Hematopoietic multipotent progenitor cell treated with erythropoietin and hydrocortisone succinate and interleukin-3 and kit ligand, for 8 days (in vitro differentiated cells): ENCODE measurements at regions not wholly inside any gene's neighbourhood (a gene's known extent, or its start where the extent isn't known, plus 50 kb on each side); places are given as distances from the start of the nearest gene placed in this dataset.
"Not testable (repeated sequence)": the region's sequence is repeated elsewhere in the genome, so short reads cannot be mapped to it uniquely, and the experiment has no call there.

ENCODE experiments used
- DNase-seq: peaks from one replicate; pipeline ENCODE4 v3.0.0-alpha.2; 2015

DNA sequence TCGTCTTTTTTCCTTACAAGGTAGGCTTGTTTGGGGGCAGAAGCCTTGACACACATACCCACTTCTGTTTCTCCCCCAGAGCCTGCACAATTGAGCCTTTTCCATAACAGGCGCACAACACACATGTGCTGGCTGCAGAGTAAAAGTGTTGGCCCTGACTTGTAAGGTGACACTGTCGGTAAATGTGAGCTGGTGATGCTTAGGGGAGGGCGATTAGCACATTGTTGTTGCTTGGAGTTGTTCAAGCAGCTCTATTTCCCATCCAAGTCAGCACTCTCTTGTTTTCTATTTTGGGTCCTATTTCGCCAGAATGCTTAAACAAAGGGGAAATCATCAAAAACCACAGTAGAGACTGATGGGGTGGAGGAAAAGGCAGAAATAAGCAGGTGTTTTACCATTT lies 51.9 kb upstream of the PTPRJ start:
- no peak for DNase-seq

DNA sequence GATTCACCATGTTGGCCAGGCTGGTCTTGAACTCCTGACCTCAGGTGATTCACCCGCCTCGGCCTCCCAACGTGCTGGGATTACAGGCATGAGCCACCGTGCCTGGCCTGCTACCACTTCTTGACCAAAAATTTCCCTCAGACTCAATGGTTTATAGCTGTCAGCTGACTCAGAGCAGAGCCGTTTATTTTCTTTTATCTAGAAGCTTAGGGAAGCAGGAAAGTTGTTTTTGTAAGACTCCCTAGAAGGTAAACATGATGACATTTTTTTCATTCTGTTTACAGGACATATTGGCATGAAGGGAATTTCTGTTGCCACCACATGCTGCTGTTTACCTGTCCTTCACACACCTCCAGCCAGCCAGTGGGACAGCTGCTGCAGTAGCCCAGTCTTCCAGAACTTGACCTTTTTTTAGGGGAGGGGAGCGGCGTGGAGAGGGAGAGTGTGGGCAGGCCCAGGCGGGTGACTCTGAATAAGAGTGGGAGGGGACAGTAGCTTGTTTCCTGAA lies 56.1 kb upstream of the PTPRJ start:
- DNase-seq: no peak

- no peak for DNase-seq
Observed at GRCh38 chr11:47923667-47924066, 56.7 kb upstream of the PTPRJ start.

DNA sequence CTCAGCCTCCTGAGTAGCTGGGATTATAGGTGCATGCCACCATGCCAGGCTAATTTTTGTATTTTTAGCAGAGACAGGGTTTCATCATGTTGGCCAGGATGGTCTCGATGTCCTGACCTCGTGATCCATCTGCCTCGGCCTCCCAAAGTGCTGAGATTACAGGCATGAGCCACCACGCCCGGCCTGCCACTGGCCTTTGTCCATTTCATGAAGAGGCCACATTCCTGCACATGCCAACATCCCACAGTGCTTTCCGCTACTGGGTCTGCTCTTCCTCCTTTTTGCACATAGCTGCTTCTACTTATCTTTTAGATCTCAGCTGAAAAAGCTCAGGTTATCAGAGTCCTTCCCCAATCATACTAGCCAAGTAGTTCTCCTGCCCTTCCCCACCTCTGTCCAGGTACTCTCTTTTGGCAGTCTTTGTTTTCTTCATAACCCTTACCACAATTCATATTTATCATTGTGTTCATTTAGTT lies 59.2 kb upstream of the PTPRJ start:
- not testable (repeated sequence) for DNase-seq

- no peak for DNase-seq
Observed at GRCh38 chr11:47918882-47919495, 61.4 kb upstream of the PTPRJ start.

- no peak for DNase-seq
Observed at GRCh38 chr11:47918370-47918690, 62.0 kb upstream of the PTPRJ start.

GRCh38 chr11:47917599-47918369 lies 62.6 kb upstream of the PTPRJ start:
- DNase-seq: peak; percentile 84

DNA sequence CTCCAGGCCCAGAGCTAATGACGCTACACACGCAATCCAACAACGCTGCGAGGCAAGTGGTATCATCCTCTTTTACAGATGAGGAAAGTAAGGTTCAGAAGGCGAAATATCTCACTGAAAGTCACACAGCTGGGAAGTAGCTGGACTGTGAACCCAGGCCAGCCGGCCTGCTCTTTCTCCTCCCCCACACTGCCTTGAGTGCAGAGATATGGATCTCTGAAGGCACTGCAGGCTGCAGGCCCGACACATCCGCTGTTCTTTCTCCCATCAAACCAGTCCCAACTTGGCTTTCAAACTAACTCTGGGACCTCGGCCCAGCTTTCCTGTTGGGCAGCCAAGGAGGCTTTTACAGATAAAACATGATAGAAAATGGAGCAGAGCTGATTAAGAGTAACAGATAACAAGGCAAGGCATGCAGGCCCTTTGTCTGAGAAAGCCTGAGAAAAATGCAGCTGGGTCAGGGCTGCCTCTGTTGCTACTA lies 64.0 kb upstream of the PTPRJ start:
- DNase-seq: no peak

DNA sequence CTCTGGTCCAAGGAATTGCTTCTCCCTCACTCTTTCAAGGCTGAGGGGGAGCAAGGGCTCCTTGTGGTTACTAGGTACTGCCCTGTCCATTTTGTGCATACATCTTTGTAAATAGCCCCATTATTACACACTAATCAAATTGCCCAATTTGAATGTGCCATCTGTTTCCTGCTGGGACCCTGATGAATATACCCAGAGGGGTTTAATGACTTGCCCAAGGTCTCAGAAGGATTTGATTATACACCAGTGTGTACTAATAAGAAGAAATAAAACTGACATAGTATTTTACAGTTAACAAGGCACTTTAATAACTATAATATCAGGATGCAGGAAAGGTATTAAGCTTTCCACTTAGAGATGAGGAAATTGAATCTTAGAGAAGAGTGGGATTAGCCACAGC lies 64.6 kb upstream of the PTPRJ start:
- DNase-seq: no peak

DNA sequence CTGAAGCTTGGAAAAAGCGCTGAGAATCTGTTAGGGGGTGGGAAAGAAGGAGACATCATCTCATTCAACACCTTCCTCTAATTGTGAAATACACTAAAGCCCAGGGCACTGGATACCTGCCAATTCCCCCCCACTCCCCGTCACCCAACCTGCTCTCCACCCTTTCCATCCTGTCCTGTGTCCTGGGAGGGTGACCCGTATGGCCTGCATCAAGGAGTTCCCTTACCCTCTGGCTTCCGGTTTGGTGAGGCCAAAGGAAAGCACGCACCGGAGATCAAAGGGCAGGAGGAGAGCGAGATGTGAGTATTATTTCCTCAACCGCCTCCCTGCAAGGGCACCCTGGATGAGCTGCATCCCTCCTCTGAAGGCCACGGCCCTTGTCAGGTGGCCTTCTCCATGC lies 65.0 kb upstream of the PTPRJ start:
- DNase-seq: no peak

- no peak for DNase-seq
Observed at GRCh38 chr11:47914743-47915142, 65.6 kb upstream of the PTPRJ start.

DNA sequence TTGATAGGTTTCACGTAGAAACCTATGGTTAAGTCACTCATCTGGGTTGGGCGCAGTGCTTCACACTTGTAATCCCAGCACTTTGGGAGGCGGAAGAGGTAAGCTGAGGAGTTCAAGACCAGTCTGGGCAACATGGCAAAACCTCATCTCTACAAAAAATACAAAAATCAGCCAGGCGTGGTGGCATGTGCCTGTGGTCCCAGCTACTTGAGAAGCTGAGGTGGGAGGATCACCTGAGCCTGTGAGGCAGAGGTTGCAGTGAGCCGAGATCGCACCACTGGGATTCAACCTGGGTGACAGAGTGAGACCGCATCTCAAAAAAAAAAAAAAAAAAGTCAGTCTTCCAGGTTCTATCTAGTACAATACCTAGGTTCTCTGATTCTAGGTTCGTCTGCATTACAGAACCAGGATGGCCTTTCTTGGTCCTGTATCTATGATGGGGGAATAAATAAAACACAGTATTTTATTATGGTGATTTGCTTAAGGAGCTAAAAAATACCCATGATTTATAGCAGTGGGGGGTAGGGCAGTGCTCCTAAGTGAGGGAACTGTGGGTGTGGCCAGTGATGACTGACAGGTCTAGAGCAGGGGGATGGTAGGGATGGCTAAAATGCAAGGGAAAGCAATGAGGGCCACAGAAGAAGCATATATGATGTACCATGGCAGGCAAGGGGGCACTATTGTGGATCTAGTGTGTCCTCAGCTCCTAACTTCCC lies 65.5 kb upstream of the NUP160 start:
- DNase-seq: no peak

DNA sequence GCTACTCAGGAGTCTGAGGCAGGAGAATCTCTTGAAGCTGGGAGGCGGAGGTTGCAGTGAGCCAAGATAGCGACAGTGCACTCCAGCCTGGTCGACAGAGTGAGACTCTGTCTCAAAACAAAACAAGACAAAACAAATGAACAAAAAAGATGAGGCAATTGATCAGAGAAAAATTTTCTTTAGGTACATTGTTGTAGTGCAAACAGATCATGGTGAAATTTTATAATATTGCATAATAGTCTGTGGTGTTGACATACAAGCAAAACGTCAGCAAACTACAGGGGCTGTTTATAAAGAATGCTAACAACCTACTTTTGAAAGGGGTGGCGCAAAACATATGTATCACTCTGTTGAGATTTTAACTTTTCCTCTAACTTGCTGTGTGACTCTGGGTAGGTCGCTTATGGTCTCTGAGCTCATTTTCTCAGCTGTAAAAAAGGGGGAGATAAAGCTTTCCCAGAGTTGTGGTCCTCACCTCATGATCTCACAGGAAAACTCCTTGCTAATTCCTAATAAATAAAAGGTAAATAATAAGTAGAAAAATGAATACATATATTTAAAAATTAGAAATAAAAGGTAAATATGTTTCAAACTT lies 64.8 kb upstream of the NUP160 start:
- no peak for DNase-seq

DNA sequence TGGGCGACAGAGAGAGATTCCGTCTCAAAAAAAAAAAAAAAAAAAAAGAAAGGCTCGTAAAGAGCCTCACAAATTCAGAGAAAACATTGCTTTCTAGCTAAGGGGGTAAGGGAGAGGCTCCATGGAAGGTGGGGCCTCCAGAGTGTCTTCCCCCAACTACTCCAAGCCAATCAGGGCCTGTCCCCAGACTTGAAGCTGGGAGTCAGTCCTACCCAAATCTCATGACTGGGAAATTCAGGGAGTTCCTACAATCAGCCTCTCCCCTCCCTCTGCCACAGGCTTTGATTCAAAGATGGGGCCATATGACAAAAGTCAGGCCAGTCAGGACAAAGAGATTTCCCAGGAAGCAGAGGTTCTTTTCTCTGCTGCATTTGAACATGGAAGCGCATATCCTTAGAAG lies 63.0 kb upstream of the NUP160 start:
- no peak for DNase-seq

- DNase-seq: no peak
Observed at GRCh38 chr11:47908198-47908597, 60.0 kb upstream of the NUP160 start.

- no peak for DNase-seq
Observed at GRCh38 chr11:47907499-47907898, 59.3 kb upstream of the NUP160 start.

- DNase-seq: no peak
Observed at GRCh38 chr11:47906066-47906465, 57.9 kb upstream of the NUP160 start.

- DNase-seq: no peak
Observed at GRCh38 chr11:47905358-47906059, 57.4 kb upstream of the NUP160 start.

- DNase-seq: no peak
Observed at GRCh38 chr11:47904808-47905207, 56.7 kb upstream of the NUP160 start.

DNA sequence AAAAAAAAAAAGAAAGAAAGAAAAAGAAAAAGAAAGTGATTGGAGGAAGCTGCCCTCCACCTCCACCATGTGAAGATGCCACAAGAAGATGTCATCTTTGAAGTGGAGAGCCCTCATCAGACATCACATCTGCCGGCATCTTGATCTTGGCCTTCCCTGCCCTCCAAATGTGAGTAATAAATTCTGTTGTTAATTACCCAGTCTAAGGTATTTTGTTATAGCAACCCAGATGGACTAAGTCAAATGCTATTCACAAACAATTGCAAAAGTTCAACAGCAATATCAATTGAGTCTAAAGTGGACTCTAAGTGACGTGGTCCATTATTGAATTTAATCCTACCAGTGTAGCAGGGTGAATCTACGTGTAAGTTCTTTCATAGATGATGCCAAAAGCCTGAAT lies 55.9 kb upstream of the NUP160 start:
- no peak for DNase-seq

DNA sequence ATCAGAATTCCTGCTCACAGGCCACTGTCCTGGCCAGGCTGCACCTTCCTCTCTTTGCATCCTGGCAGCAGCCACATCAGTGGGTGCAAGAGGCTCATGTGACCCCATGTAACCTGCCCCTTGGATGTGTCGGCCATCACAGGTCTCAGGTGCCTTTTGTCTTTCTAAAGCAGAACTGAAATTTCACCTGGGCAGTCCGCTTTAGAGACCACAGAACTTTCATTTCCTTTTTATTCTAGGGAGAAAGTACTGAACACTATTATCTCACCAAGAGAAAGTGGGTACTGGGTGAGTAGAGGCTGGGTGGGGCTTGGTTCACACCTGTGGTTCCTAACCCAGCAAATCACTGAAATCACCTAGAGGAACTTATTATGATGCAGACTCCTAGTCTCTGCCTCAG lies 51.7 kb upstream of the NUP160 start:
- DNase-seq: no peak
